Inferior parietal cortex (tissue), 1 donor: ENCODE measurements at regions not wholly inside any gene's neighbourhood (a gene's known extent, or its start where the extent isn't known, plus 50 kb on each side); places are given as distances from the start of the nearest gene placed in this dataset.

Experiments used
- DNase-seq: peaks from one replicate; pipeline ENCODE4 v3.0.0-alpha.2; 2016; ENCODE audit errors: extremely low spot score

DNA sequence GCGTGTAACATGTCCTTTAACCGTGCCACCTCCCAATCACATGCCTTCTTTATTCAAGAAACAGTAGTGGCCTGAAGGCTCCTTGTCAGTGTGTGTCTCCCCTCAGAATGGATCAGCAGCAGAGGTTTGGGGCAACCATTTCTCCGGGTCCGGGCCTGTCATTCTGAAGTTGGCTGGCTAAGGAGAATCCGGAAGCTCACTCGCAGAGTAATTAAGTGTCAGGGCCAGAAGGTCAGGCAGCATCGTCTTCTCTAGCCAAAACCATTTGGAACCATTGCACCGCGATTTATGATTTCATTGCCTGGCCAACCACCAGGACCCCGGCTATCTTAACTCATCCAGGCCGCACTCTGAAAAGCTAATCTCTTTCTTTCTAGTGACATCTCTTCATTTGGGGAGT, 550.8 kb downstream of the EFNB2 start:
- no peak for DNase-seq

- DNase-seq = no peak
Measured at GRCh38 chr13:105984236-105984635, 551.2 kb downstream of the EFNB2 start.

GRCh38 chr13:105982219-105982930, 553.1 kb downstream of the EFNB2 start:
- DNase-seq = no peak

- no peak for DNase-seq
Measured at GRCh38 chr13:105979131-105980011, 556.1 kb downstream of the EFNB2 start.

DNA sequence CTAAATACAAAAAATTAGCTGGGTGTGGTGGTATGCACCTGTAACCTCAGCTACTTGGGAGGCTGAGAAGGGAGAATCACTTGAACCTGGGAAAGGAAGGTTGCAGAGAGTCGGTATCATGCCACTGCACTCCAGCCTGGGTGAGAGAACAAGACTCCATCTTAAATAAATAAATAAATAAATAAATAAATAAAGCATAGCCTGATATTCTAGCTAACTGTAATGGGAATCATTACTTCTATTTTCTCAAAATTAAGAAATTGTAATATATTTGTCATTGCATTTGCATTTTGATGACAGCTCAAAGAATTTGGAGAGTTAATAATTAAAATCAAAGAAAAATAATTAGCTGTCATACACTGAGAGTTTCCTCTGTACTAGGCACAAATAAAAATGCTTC, 561.1 kb downstream of the EFNB2 start:
- DNase-seq = no peak

GRCh38 chr13:105972811-105973590, 562.5 kb downstream of the EFNB2 start:
- DNase-seq = no peak

DNA sequence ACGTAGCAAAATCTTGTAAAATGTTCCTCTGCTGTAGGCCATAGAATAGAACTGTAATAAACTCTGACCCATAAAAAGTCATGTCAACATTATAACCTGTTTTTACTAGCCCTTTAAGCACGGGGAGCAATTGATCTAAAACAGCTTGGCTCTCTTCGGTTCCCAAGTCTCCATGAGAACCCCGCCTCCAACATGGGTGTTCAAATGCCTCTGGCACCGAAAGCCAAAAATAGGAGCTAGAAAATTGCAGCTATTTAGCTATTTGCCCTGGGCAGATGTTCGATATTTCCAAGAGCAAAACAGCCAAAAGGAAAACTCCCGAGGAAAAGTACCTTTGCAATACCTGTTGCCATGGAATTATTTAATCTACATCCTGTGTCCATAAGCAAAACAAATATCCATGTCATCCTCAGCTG, 563.1 kb downstream of the EFNB2 start:
- no peak for DNase-seq

- DNase-seq = no peak
Measured at GRCh38 chr13:105971738-105972137, 563.7 kb downstream of the EFNB2 start.

DNA sequence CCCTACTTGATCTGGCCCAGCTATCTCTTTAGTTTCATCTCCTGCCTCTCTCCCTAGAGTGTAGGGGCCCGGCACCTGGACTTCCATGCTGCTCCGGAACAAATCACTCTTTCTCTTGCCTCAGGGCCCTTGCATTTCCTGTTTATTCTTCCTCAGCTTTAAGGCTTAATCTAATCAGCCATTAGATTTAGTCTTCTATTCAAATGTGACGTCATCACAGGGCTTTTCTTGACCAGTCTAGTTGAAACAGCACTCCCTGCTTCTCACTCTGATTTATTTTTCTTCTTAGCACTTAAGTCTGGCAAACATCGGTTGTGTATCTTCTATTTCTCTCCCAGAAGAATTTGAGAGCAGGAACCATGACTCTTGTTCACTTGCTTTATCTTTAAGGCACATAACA, 564.1 kb downstream of the EFNB2 start:
- DNase-seq = no peak

DNA sequence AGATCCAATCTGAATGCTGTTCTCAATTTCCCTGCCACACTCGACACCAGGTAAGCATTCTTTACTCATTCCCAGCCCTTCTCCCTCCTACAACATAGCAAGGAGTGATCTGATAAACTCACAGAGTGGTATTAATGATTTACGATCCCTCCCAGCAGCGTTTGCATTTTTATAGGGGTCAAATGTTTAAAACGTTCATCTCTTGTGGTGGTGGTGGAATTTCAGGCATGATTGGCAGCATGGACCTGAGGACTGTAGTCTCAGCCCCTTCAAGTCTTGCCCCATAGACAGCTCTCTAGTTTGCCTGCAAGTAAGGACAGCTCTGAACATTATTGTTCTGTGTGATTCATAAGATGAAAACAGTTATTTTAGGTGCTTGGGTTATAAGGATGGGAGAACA, 565.7 kb downstream of the EFNB2 start:
- DNase-seq = no peak

- no peak for DNase-seq
Measured at GRCh38 chr13:105965910-105966309, 569.6 kb downstream of the EFNB2 start.

- no peak for DNase-seq
Measured at GRCh38 chr13:105962080-105962479, 573.4 kb downstream of the EFNB2 start.

DNA sequence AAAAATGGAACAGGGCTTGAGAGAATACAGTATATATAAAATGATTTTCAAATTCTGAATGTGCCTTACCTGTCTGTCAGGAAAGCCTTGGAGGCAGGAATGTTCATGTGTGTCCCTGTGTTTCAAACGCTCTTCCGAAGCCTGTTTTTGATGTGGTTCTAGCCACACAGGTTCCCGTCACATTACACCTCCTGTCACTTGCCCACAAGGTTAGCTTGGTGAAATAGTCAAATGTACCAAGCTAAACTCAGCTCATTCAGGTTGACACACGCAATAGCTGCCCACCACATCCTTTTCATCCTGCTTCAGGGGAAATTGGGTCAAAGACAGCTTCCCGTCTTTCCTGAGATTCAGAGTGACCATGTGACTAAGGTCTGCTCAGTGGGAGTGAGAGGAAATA, 574.0 kb downstream of the EFNB2 start:
- no peak for DNase-seq

GRCh38 chr13:105960326-105960725, 575.1 kb downstream of the EFNB2 start:
- DNase-seq = no peak

- no peak for DNase-seq
Measured at GRCh38 chr13:105959876-105960275, 575.6 kb downstream of the EFNB2 start.

DNA sequence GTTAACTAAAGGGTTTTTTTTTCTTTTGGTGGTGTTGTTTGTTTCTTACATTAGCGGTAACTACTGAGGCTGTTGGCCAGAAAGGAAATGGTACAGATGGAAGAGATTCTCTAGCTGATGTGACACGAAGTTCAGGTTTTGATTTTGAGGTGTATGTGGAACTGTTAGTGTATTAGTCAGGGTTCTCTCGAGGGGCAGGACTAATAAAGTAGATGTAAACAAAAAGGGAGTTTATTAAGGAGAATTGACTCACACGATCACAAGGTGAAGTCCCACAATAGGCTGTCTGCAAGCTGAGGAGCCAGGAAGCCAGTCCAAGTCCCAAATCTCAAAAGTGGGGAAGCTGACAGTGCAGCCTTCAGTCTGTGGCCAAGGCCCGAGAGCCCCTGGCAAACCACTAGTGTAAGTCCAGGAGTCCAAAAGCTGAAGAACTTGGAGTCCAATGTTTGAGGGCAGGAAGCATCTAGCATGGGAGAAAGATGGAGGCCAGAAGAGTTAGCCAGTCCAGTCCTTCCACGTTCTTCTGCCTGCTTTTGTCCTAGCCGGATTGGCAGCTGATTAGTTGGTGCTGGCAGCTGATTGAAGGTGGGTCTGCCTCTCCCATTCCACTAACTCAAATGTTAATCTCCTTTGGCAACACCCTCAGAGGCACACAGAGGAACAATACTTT, 577.6 kb downstream of the EFNB2 start:
- DNase-seq = no peak

GRCh38 chr13:105956921-105957320, 578.5 kb downstream of the EFNB2 start:
- peak; percentile 10 for DNase-seq

GRCh38 chr13:105952973-105953290, 582.5 kb downstream of the EFNB2 start:
- DNase-seq = no peak

GRCh38 chr13:105952233-105952972, 583.1 kb downstream of the EFNB2 start:
- no peak for DNase-seq

DNA sequence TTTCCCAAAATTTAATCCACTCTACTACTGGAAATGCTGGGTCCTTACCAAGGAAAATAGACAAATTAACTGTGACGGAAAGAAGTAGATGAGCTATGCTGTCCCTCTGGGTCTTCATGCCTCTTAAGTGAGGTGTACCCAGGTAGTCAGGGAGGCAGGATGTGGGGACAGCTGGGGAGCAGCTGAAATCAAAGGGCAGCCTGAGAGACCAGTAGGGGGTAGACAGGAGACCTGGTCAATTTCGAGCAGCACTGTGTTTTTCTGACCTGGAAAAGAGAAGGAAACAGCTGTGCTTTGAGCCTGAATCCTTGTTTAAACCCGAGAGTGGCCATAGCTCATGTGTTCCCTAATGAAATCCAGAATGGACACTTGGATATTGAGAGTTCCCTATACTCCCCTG, 587.3 kb downstream of the EFNB2 start:
- no peak for DNase-seq

- no peak for DNase-seq
Measured at GRCh38 chr13:105940882-105941281, 594.6 kb downstream of the EFNB2 start.
